K562 (cell line): ENCODE measurements at regions not wholly inside any gene's neighbourhood (a gene's known extent, or its start where the extent isn't known, plus 50 kb on each side); places are given as distances from the start of the nearest gene placed in this dataset.

Experiments used
- ATAC-seq: fragments of 200-7000 bp; cut with Tn5 transposase; 3 replicates; pipeline ENCODE4 v1.9.1; 2020; ENCODE audit warnings: moderate library complexity
- BruUV-seq: library from RNA; stranded (reverse); fragments of 400-500 nt; replicated peaks from 2 replicates; lab custom pipeline; 2021; lab: Mats Ljungman, UMichigan
- CTCF ChIA-PET: fragments of 300-600 bp; formaldehyde crosslinking; extraction: SDS; loops from one replicate; lab custom pipeline; 2021; ENCODE audit warnings: low intra/inter-chr PET ratio; lab: Yijun Ruan, JAX
- POLR2A ChIA-PET: fragments of 300-600, 350-650 bp; sonication (Branson Sonifier 250); formaldehyde crosslinking; extraction: SDS; loops from one replicate; lab custom pipeline; 2021; ENCODE audit warnings: antibody characterized with exemption, inconsistent platforms; lab: Yijun Ruan, JAX
- DNase-seq, 4 experiments: peaks; one replicate each; pipeline versions ENCODE4 v3.0.0 to v3.0.0-alpha.2; 2011 to 2018; ENCODE audit warnings: low spot score in 3 of 4, mixed read lengths in 3 of 4; ENCODE audit errors: extremely low read depth in 1 of 4
- FAIRE-seq: peaks from 2 replicates; lab custom pipeline; 2011; peaks lifted over from hg19 to GRCh38; lab: Jason Lieb, UNC
- H2AFZ ChIP-seq: 2 replicates; pipeline ENCODE4 v1.6.0; 2011; ENCODE audit warnings: low read depth, low read length, control low read depth, inconsistent platforms
- H3K27ac ChIP-seq: fragments of 200-600 bp; 3 replicates; pipeline ENCODE4 v1.8.0; 2011; ENCODE audit warnings: low read depth, mild to moderate bottlenecking, control low read depth, inconsistent platforms, low read length, moderate library complexity, mixed read lengths; ENCODE audit errors: extremely low read depth
- H3K27me3 ChIP-seq, 2 experiments: fragments of 300-600 bp in 1 of 2; 2 replicates in 1 of 2; 3 replicates in 1 of 2; pipeline versions ENCODE4 v1.6.0 to v1.8.0; 2011; ENCODE audit warnings: inconsistent platforms in 2 of 2, low read length in 2 of 2, mild to moderate bottlenecking in 1 of 2, mixed read lengths in 1 of 2, moderate library complexity in 1 of 2; ENCODE audit not compliant: control insufficient read depth in 2 of 2, insufficient read depth in 2 of 2
- H3K36me3 ChIP-seq: fragments of 300-600 bp; 3 replicates; pipeline ENCODE4 v1.8.0; 2011; ENCODE audit warnings: mild to moderate bottlenecking, low read length, inconsistent platforms; ENCODE audit not compliant: control insufficient read depth, insufficient read depth
- H3K4me1 ChIP-seq, 2 experiments: fragments of 200-600 bp in 1 of 2; replicated peaks in 1 of 2; 2 replicates in 1 of 2; 3 replicates in 1 of 2; pipeline versions ENCODE4 v1.5.1 to v1.8.0; 2011; ENCODE audit warnings: inconsistent platforms in 2 of 2, low read length in 2 of 2, mild to moderate bottlenecking in 1 of 2, mixed read lengths in 1 of 2, moderate library complexity in 1 of 2; ENCODE audit not compliant: control insufficient read depth in 2 of 2, insufficient read depth in 2 of 2
- H3K4me2 ChIP-seq: 2 replicates; pipeline ENCODE4 v1.6.1; 2011; ENCODE audit warnings: low read length, control low read depth, inconsistent platforms, mixed read lengths; ENCODE audit not compliant: insufficient read depth
- H3K4me3 ChIP-seq: fragments of 200-600 bp; sonication (generic), shearing (Covaris generic); 2 replicates; pipeline ENCODE4 v1.5.1; 2016; ENCODE audit warnings: control low read depth, inconsistent platforms
- H3K79me2 ChIP-seq: fragments of 200-600 bp; 3 replicates; pipeline ENCODE4 v1.8.0; 2011; ENCODE audit warnings: low read length, inconsistent platforms; ENCODE audit not compliant: control insufficient read depth, insufficient read depth
- H3K9ac ChIP-seq, 2 experiments: 2 replicates each; pipeline versions ENCODE4 v1.6.0 to v1.6.1; 2011; ENCODE audit warnings: low read depth in 2 of 2, low read length in 2 of 2, control low read depth in 1 of 2, inconsistent platforms in 1 of 2, mild to moderate bottlenecking in 1 of 2, mixed read lengths in 1 of 2; ENCODE audit not compliant: insufficient read depth in 1 of 2
- H3K9me1 ChIP-seq: one replicate; pipeline ENCODE4 v1.6.0; 2011; ENCODE audit warnings: inconsistent platforms, mild to moderate bottlenecking, low read length, moderate library complexity; ENCODE audit not compliant: control insufficient read depth, insufficient read depth
- H3K9me3 ChIP-seq: replicated peaks from 2 replicates; pipeline ENCODE4 v1.5.1; 2011; ENCODE audit warnings: low read depth, low read length, inconsistent platforms; ENCODE audit not compliant: control insufficient read depth, insufficient read depth
- H4K20me1 ChIP-seq: replicated peaks from 2 replicates; pipeline ENCODE4 v1.6.1; 2011; ENCODE audit warnings: low read length, inconsistent platforms, mixed read lengths; ENCODE audit not compliant: control insufficient read depth, insufficient read depth
- ATF1 ChIP-seq, 2 experiments: fragments of 450-650 bp in 1 of 2; IDR thresholded peaks; 2 replicates each; pipeline ENCODE4 v1.6.1; 2016; ENCODE audit warnings: missing compliant biosample characterization in 1 of 2, missing genetic modification characterization in 1 of 2
- CCNT2 ChIP-seq: IDR thresholded peaks from 2 replicates; pipeline ENCODE4 v1.6.1; 2011; ENCODE audit warnings: borderline replicate concordance, low read depth, mild to moderate bottlenecking, moderate library complexity, mixed read lengths, low read length; ENCODE audit not compliant: insufficient read length; ENCODE audit errors: extremely low read depth
- EP400 ChIP-seq: fragments of 450-650 bp; IDR thresholded peaks from 2 replicates; pipeline ENCODE4 v1.6.1; 2017; ENCODE audit warnings: antibody characterized with exemption, mild to moderate bottlenecking, moderate library complexity
- HNRNPUL1 ChIP-seq: fragments of 200-400 bp; formaldehyde crosslinking; IDR thresholded peaks from 2 replicates; pipeline ENCODE4 v1.6.1; 2017; ENCODE audit warnings: low read length
- HOMEZ ChIP-seq: fragments of 250-450 bp; sonication (Bioruptor Pico); IDR thresholded peaks from 2 replicates; pipeline ENCODE4 v1.4.0; 2020; ENCODE audit warnings: mild to moderate bottlenecking, moderate library complexity
- KAT2B ChIP-seq: IDR thresholded peaks from one replicate; pipeline ENCODE4 v1.6.1; 2012; ENCODE audit warnings: low read depth, mild to moderate bottlenecking, control low read depth, inconsistent platforms, low read length, moderate library complexity
- MAFF ChIP-seq: IDR thresholded peaks from 2 replicates; pipeline ENCODE4 v1.6.1; 2012; ENCODE audit warnings: low read length, improper control_type of control experiment
- MTA3 ChIP-seq: fragments of 450-650 bp; formaldehyde crosslinking; IDR thresholded peaks from 2 replicates; pipeline ENCODE4 v1.6.1; 2017; ENCODE audit warnings: mild to moderate bottlenecking, borderline replicate concordance
- ZNF436 ChIP-seq: fragments of 250-450, 450-650 bp; sonication (Bioruptor Pico); formaldehyde crosslinking; IDR thresholded peaks from 2 replicates; pipeline ENCODE4 v1.7.0; 2020; ENCODE audit warnings: mild to moderate bottlenecking
- ZSCAN32 ChIP-seq: fragments of 450-650 bp; formaldehyde crosslinking; IDR thresholded peaks from 2 replicates; pipeline ENCODE4 v1.4.0; 2020; ENCODE audit warnings: mild to moderate bottlenecking, moderate library complexity
- WGBS: fragments of 100-300 bp; shearing (Covaris generic); methylation state at CpG from one replicate; pipeline ENCODE4 v1.1.6; 2016; ENCODE audit warnings: low coverage, mixed read lengths; ENCODE audit not compliant: insufficient coverage; ENCODE audit errors: missing lambda C conversion rate; 5-methylcytosine and 5-hydroxymethylcytosine counted together
- in situ Hi-C: fragments of 300-500 bp; cut with MboI; formaldehyde crosslinking; loops from 4 replicates; pipeline ENCODE4 v1.15.0; 2018; ENCODE audit warnings: inconsistent platforms, mixed read lengths
- intact Hi-C: fragments of 100-400 bp; cut with micrococcal nuclease; formaldehyde crosslinking; loops from 2 replicates; pipeline ENCODE4 v1.14.2; 2022
- TF ChIP-seq, protein P1 (sequence below): fragments of 250-450 bp; sonication (Bioruptor Pico); IDR thresholded peaks from 2 replicates; pipeline ENCODE4 v1.8.0; 2022; ENCODE audit warnings: inconsistent platforms, mild to moderate bottlenecking, moderate library complexity, borderline replicate concordance
- TF ChIP-seq, protein P2 (sequence below): sonication (generic); formaldehyde crosslinking; IDR thresholded peaks from 2 replicates; pipeline ENCODE4 v1.8.0; 2022; ENCODE audit warnings: mild to moderate bottlenecking, low read depth, missing genetic modification reagents
- TF ChIP-seq, protein P3 (sequence below): sonication (generic); formaldehyde crosslinking; IDR thresholded peaks from 2 replicates; pipeline ENCODE4 v1.8.0; 2022; ENCODE audit warnings: mild to moderate bottlenecking, missing genetic modification reagents

- in situ Hi-C loops = no loop called here
These were observed 188.4 kb upstream of the MALRD1 start for GRCh38 chr10:18860186-18860585.

More at GRCh38 chr10:18860186-18860585, 188.4 kb upstream of the MALRD1 start:
- CTCF ChIA-PET = no interaction called here
- H3K4me3 ChIP-seq = no peak overlapping the region
- no peaks in the 10 kb centered on the region for H3K79me2 ChIP-seq
- H3K9ac ChIP-seq = no peak overlapping the region
- no peak for FAIRE-seq
- TF ChIP-seq, protein P1, sequence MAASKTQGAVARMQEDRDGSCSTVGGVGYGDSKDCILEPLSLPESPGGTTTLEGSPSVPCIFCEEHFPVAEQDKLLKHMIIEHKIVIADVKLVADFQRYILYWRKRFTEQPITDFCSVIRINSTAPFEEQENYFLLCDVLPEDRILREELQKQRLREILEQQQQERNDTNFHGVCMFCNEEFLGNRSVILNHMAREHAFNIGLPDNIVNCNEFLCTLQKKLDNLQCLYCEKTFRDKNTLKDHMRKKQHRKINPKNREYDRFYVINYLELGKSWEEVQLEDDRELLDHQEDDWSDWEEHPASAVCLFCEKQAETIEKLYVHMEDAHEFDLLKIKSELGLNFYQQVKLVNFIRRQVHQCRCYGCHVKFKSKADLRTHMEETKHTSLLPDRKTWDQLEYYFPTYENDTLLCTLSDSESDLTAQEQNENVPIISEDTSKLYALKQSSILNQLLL (CRISPR knock-in tag) = no peak
- TF ChIP-seq HNRNPUL1 (no peak), KAT2B (no peak), CCNT2 (no peak), ATF1 (CRISPR knock-in tag; IDR thresholded peaks at IDR 0.05) (no peak), ATF1 (tag; IDR thresholded peaks at IDR 0.05) (no peak), MTA3 (no peak), EP400 (no peak), MAFF (no peak), ZSCAN32 (CRISPR knock-in tag) (no peak), HOMEZ (no peak), ZNF436 (CRISPR knock-in tag) (no peak)
- TF ChIP-seq, protein P2, sequence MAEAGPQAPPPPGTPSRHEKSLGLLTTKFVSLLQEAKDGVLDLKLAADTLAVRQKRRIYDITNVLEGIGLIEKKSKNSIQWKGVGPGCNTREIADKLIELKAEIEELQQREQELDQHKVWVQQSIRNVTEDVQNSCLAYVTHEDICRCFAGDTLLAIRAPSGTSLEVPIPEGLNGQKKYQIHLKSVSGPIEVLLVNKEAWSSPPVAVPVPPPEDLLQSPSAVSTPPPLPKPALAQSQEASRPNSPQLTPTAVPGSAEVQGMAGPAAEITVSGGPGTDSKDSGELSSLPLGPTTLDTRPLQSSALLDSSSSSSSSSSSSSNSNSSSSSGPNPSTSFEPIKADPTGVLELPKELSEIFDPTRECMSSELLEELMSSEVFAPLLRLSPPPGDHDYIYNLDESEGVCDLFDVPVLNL (CRISPR knock-in tag) = no peak
- TF ChIP-seq, protein P3, sequence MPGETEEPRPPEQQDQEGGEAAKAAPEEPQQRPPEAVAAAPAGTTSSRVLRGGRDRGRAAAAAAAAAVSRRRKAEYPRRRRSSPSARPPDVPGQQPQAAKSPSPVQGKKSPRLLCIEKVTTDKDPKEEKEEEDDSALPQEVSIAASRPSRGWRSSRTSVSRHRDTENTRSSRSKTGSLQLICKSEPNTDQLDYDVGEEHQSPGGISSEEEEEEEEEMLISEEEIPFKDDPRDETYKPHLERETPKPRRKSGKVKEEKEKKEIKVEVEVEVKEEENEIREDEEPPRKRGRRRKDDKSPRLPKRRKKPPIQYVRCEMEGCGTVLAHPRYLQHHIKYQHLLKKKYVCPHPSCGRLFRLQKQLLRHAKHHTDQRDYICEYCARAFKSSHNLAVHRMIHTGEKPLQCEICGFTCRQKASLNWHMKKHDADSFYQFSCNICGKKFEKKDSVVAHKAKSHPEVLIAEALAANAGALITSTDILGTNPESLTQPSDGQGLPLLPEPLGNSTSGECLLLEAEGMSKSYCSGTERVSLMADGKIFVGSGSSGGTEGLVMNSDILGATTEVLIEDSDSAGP (CRISPR knock-in tag) = no peak
- TF ChIP-seq, all 486 proteins: peak for 0
- H3K27ac ChIP-seq = no peak overlapping the region
- H3K9me3 ChIP-seq = no peaks in the 10 kb centered on the region
- no peaks in the 10 kb centered on the region for H3K9me1 ChIP-seq
- DNase-seq (no peak), ATAC-seq (no peak)
- no TSS peak for BruUV-seq
- no peaks in the 10 kb centered on the region for H3K27me3 ChIP-seq
- POLR2A ChIA-PET = interaction anchor here (0.6 kb wide), 1 partner anchor 875 kb away, joined by 3 read pairs; no protein-coding TSS in a partner anchor
- H4K20me1 ChIP-seq = no peaks in the 10 kb centered on the region
- intact Hi-C loops = no loop called here
- no peaks in the 10 kb centered on the region for H3K4me1 ChIP-seq
- no peak overlapping the region for H2AFZ ChIP-seq
- H3K36me3 ChIP-seq = no peaks in the 10 kb centered on the region
- WGBS = 0% methylated on average over 7 of the region's 7 CpGs
- no peak overlapping the region for H3K4me2 ChIP-seq
